Central memory CD8-positive, alpha-beta T cell (primary cell): ENCODE measurements at regions not wholly inside any gene's neighbourhood (a gene's known extent, or its start where the extent isn't known, plus 50 kb on each side); places are given as distances from the start of the nearest gene placed in this dataset.
"Not testable (repeated sequence)": the region's sequence is repeated elsewhere in the genome, so short reads cannot be mapped to it uniquely, and the experiment has no call there.

ENCODE experiments used
- ATAC-seq: fragments of 150-1000 bp; cut with Tn5 transposase; replicated peaks from 2 replicates; pipeline ENCODE4 v1.10.0; 2022; ENCODE audit warnings: mild to moderate bottlenecking, moderate FRiP score, moderate number of reproducible peaks; ENCODE audit not compliant: poor library complexity, severe bottlenecking; ENCODE audit errors: extremely low read depth
- DNase-seq, 2 donors: peaks; one replicate each; pipeline ENCODE4 v3.0.0; 2021; ENCODE audit warnings: low spot score in 2 of 2
- H3K27ac Mint-ChIP-seq: one replicate; pipeline ENCODE4 v1.8.0; 2022; ENCODE audit warnings: low read depth, mild to moderate bottlenecking, moderate library complexity, mixed read lengths
- H3K27me3 Mint-ChIP-seq: one replicate; pipeline ENCODE4 v1.8.0; 2022; ENCODE audit warnings: mixed read lengths
- H3K36me3 Mint-ChIP-seq: one replicate; pipeline ENCODE4 v1.8.0; 2022; ENCODE audit warnings: mild to moderate bottlenecking, moderate library complexity, mixed read lengths; ENCODE audit not compliant: insufficient read depth
- H3K4me1 Mint-ChIP-seq: one replicate; pipeline ENCODE4 v1.8.0; 2022; ENCODE audit warnings: mixed read lengths
- H3K4me3 Mint-ChIP-seq: one replicate; pipeline ENCODE4 v1.8.0; 2022; ENCODE audit warnings: mild to moderate bottlenecking, moderate library complexity, mixed read lengths
- H3K9me3 Mint-ChIP-seq: one replicate; pipeline ENCODE4 v1.8.0; 2022; ENCODE audit warnings: mixed read lengths

DNA sequence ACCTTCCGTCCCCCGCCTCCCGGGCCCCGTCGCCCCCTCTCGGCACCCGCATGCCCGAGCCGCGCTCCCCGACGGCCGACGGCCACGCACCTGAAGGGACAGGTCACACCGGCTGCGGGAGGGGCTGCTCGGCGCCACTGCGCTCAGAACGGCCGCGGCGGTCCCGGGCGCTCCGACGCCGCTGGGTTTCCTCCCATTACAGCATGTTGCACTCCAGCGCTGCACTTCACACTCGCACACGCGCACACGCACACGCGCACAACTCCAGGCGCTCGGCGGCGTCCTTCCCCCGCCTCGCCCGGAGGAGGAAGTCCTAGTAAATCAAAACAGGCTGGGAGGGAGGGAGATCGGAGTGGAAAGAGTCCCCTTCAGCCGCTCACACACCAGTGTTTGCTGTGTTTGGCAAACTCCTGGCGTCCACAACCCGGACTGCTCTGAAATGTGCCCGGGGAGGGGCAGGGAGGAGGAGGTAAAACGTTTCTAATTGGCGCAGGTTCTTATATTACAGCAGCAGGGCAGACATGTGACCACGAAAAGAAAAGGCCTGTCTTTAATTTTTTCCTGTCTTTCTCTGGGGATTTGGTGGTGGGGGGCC, 76.7 kb upstream of the VGLL4 start:
- Mint-ChIP-seq H3K9me3 (no peaks in the 10 kb centered on the region), H3K27ac (peak overlapping the region; percentile 87), H3K4me3 (peak overlapping the region; percentile 96), H3K36me3 (peaks cover 12% of the 10 kb centered on the region), H3K4me1 (peaks cover 25% of the 10 kb centered on the region), H3K27me3 (peaks cover 11% of the 10 kb centered on the region)
- DNase-seq (peak; percentile 20 to 25), ATAC-seq (peak; percentile 42)

DNA sequence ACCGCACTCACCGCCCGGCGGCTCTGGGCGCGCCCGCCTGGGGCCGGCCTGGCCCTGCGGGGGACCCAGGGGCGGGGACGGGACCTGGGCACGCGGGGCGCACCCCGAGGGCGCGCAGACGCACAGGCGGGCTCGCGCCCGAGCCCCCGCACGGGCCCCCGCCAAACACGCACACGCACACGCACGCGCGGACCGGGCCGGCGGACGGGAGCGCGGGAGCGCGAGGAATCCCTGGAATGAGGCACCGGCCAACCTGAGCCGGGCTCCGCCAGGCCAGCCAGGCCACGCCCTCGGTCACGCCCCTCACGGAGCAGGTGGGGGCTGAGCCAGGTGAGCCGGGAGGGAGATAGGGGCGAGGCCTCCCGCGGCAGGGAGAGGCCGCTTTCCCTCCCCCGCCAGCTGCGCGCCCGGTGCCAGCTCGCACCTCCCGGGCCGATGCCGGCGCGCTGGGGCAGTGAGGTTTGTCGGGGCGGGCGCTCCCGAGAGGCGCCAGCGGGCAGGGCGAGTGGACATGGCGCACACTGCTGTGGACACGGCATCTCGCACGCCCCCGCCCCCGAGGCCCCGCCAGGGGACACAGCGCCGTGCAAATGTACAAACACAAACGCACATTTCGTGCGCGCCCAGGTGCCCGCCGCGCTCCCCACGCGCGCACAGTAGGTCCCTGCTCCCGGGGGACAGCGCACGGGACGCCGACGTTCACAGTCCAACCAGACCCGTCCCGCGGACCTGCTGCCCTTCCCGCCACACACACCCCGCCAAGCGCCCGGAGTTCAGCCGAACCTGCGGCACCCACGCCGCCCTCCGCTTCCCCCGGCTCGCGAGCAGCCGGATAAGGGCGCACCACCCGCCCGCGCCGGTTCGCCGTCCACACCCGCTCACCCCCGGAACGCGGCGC, 75.9 kb upstream of the VGLL4 start:
- Mint-ChIP-seq H3K4me1 (peaks cover 18% of the 10 kb centered on the region), H3K36me3 (peaks cover 11% of the 10 kb centered on the region), H3K27ac (peak overlapping the region; percentile 87), H3K9me3 (no peaks in the 10 kb centered on the region), H3K27me3 (peaks cover 4% of the 10 kb centered on the region), H3K4me3 (peak overlapping the region; percentile 96)
- ATAC-seq (peak; percentile 56), DNase-seq (peak; percentile 52 to 53)

DNA sequence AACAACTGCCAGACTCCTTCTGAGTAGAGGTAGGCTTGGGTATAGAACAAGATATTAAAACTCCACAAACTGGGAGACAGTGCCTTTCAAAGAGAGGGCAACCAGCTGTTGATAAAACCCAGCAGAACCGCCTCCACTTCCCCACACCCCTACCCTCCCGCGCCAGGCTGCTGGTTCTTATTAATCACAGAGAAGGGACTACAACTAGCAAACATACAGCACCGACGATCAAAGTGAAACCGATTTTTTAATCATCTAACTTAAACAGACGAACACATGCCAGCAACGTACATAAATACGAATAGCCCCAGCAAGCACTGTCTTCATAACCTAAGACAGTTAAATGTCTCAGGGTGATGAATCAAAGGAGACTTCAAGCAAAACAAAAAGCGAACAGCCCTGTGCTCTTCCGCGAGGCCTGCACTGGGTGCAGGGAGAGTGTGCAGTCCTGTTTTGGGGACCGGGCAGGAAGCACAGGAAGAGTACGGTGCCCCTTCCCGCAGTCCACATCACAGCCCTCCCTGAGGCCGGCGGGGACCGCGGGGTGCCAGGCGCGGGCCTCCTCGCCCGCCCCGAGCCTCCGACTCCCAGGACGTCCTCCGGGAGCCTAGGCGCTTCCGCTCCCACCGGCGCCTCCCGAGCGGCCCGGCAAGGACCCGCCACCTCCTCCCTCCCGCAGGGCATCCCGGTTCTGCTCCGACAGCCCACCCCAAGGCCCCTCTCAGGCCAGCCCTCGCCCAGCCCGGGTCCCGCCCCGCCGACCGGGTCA, 75.1 kb upstream of the VGLL4 start:
- peaks cover 15% of the 10 kb centered on the region for H3K4me1 Mint-ChIP-seq
- H3K27me3 Mint-ChIP-seq = no peaks in the 10 kb centered on the region
- DNase-seq (peak; percentile 9 to 13), ATAC-seq (peak; percentile 29)
- peak overlapping the region; percentile 86 for H3K27ac Mint-ChIP-seq
- peaks cover 11% of the 10 kb centered on the region for H3K36me3 Mint-ChIP-seq
- no peaks in the 10 kb centered on the region for H3K9me3 Mint-ChIP-seq
- H3K4me3 Mint-ChIP-seq = peak overlapping the region; percentile 96

DNA sequence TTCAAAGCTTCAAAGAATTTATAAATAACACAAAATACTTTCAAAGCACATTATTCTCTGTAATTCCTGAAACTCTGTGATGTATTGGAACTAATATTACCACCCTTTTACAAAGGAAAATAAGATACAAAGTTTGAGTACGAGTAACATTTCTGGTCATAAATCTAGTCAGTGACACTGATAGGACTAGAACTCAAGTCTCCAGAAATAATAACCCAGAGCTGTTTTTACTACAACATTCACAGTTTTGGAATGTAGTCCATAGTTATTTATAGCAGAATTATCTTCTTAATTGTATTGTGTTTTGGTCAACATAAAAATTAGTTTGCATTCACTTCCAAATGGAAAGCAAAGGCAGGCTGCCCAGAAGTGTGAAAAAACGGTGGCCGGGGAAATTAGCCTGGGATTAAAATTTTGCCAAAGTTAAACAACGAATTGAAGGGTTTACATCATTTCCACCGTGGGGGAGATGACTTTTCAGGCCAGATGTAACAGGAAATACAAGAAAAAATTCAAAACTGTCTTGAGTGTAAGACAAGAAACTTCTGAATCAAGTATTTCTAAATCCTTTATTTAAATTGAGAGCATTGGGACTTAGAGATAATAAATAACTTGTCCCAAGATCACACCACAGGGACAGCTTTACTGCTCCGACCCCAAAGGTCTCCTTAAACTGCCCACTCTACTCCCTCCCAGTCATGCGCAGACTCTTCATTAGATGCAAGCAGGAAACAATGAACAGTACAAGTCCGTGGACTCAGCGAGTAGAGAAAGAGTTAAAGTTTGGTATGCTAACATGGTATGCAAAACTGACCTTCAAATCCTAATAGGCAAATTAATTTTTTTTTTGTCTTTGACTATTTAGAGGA, 74.3 kb upstream of the VGLL4 start:
- DNase-seq (no peak), ATAC-seq (no peak)
- Mint-ChIP-seq H3K27ac (peak overlapping the region; percentile 86), H3K36me3 (peaks cover 11% of the 10 kb centered on the region), H3K4me1 (peaks cover 15% of the 10 kb centered on the region), H3K9me3 (no peaks in the 10 kb centered on the region), H3K4me3 (peak overlapping the region; percentile 96), H3K27me3 (no peaks in the 10 kb centered on the region)

DNA sequence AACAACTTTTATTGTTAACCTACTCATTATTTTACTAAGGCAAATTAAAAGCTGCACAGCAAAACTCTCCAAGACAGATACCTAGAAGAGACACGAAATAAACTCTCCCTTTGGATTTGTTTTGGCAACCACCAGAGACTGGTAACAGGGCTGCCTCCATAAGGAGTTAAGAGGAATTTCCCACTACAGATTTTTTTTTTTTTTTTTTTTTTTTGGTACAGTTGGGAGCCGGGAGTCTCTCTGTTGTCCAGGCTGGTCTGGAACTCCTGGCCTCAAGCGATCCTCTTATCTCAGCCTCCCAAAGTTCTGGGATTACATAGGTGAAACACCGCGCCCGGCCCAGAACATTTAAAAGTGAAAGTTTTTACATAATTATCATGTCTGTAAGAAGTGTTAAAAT, 73.6 kb upstream of the VGLL4 start:
- DNase-seq (no peak), ATAC-seq (no peak)
- H3K9me3 Mint-ChIP-seq = no peaks in the 10 kb centered on the region
- H3K27ac Mint-ChIP-seq = no peak overlapping the region
- peaks cover 19% of the 10 kb centered on the region for H3K4me1 Mint-ChIP-seq
- no peaks in the 10 kb centered on the region for H3K27me3 Mint-ChIP-seq
- H3K4me3 Mint-ChIP-seq = no peak overlapping the region
- peaks cover 11% of the 10 kb centered on the region for H3K36me3 Mint-ChIP-seq

DNA sequence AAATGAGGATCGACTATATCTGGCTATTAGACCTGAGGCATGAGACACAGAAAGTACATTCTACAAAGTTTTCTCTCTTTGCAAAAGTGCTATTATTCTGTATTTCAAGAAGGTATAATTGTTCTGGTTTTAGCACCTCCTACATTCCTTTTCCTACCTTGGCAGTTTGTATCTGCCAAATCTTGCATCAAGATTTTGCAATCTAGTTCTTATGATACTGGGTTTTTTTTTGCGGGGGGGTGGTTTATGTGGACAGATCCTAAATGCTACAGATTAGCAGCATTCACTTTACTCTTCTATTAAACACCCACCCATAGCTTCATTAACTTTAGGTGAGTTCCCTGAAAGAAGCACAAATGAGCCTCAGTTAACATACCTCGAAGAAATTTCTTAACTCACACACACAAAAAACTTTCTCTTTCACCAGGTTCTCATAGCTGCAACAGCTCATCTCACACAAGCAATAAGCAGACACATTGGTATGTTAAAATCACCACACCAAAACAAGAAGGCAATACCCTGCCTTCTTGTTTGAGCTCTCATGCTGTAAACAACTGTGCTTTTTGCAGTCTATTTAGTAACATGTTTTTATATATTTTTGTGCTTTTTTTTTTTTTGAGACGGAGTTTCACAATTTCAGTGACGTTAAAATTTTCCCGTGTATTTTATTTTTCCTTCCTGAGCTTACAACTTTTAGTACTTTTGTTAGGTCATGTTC, 73.0 kb upstream of the VGLL4 start:
- DNase-seq = no peak
- H3K9me3 Mint-ChIP-seq = no peaks in the 10 kb centered on the region
- H3K27ac Mint-ChIP-seq = no peak overlapping the region
- ATAC-seq = no peak
- no peaks in the 10 kb centered on the region for H3K27me3 Mint-ChIP-seq
- no peak overlapping the region for H3K4me3 Mint-ChIP-seq
- peaks cover 24% of the 10 kb centered on the region for H3K4me1 Mint-ChIP-seq
- H3K36me3 Mint-ChIP-seq = peaks cover 11% of the 10 kb centered on the region

DNA sequence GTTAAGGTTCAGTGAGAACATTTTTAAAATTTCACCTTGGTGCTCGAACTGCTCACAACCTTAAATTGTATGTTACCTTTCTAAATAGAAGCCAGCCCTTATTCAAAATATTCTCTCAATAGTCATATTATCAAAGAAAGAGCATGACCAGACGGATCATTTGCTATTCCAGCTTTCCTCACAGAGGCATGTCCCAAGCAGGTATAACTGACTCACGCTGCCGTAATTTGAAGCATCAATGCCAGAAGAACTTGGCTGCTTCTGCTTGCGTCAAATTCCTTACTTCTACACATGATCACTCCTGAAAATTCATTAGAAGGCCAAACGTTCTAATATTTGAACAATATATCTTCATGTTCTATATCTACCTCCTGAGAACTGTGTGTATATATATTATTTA, 69.5 kb upstream of the VGLL4 start:
- no peak for DNase-seq

DNA sequence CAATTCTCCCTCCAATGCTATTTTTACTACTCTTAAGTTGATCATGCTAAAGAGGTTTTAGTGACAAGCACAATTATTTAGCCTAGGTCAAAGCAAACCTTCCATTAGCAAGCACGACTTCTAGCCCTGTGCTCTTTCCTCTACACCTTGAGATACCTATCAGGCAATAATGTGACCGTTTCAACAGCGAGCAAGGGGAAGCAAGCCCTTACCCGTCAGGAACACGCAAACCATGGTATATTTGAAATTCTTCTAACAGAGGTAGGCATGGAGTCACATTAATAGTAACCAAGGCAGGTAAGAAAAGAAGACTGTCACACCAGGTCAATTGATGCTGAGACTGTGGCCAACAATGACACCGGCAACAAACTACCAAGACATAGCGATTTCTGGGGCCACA, 68.9 kb upstream of the VGLL4 start:
- Mint-ChIP-seq H3K4me1 (peaks cover 10% of the 10 kb centered on the region), H3K4me3 (no peak overlapping the region), H3K36me3 (no peaks in the 10 kb centered on the region), H3K27me3 (no peaks in the 10 kb centered on the region), H3K27ac (no peak overlapping the region), H3K9me3 (peaks cover 7% of the 10 kb centered on the region)
- DNase-seq = no peak
- no peak for ATAC-seq

More for the DNA sequence above, 69.5 kb upstream of the VGLL4 start:
- H3K27me3 Mint-ChIP-seq = no peaks in the 10 kb centered on the region
- peaks cover 13% of the 10 kb centered on the region for H3K4me1 Mint-ChIP-seq
- H3K27ac Mint-ChIP-seq = no peak overlapping the region
- ATAC-seq = no peak
- H3K36me3 Mint-ChIP-seq = peaks cover under 1% of the 10 kb centered on the region
- peaks cover 7% of the 10 kb centered on the region for H3K9me3 Mint-ChIP-seq
- H3K4me3 Mint-ChIP-seq = no peak overlapping the region

DNA sequence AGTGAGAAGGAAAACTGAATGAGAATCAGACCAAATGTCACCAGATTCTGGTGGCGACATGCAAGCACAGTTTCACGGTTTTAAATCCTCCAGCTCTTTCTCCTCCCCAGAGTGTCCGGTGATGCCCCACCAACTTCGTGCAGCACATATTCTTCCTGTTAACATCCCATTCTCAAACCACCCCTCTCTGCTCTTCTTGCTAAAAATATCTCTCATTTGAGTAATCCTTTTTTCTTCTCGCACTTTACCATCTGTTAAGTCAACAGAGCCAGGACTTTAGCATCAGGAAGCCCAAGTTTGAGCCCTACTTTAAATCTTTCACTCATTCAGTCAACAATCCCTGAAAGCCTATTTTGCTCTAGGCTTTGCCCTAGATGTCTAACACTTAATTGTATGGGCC, 68.2 kb upstream of the VGLL4 start:
- Mint-ChIP-seq H3K4me1 (peaks cover 10% of the 10 kb centered on the region), H3K36me3 (no peaks in the 10 kb centered on the region), H3K27me3 (no peaks in the 10 kb centered on the region), H3K4me3 (no peak overlapping the region), H3K27ac (no peak overlapping the region), H3K9me3 (peaks cover 7% of the 10 kb centered on the region)
- no peak for ATAC-seq
- no peak for DNase-seq

DNA sequence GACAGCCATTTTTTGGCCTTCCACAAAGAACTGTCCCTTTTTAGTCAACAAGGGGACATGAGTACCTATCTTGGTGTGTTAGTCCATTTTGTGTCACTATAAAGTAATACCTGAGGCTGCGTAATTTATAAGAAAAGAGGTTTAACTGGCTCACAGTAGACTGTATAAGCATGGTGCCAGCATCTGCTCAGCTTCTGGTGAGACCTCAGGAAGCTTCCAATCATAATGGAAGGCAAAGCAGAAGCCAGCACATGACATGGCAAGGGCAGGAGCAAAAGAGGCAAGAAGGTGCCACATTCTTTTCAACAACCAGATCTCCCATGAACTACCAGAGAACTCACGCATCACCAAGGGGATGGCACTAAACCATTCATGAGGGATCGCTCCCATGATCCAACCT, 66.1 kb upstream of the VGLL4 start:
- DNase-seq (no peak), ATAC-seq (no peak)
- no peak overlapping the region for H3K4me3 Mint-ChIP-seq
- H3K9me3 Mint-ChIP-seq = peaks cover 7% of the 10 kb centered on the region
- H3K36me3 Mint-ChIP-seq = no peaks in the 10 kb centered on the region
- peaks cover 14% of the 10 kb centered on the region for H3K4me1 Mint-ChIP-seq
- no peak overlapping the region for H3K27ac Mint-ChIP-seq
- H3K27me3 Mint-ChIP-seq = no peaks in the 10 kb centered on the region

DNA sequence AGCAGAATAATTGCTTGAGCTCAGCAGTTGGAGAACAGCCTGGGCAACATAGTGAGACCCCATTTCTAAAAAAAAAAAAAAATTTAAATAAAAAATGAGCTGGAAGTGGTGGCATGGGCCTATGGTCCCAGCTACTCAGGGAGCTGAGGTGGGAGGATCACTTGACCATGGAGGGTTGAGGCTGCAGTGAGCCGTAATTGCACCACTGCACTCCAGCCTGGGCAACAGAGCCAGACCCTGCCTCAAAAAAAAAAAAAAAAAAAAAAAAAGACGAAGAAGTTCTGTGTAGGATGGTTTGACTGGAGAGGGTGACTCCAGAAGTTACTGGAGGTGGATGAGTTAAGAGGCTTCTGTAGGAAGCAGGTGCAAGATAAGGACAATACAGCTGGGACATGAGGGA, 63.4 kb upstream of the VGLL4 start:
- DNase-seq, H3K27me3 Mint-ChIP-seq, H3K4me3 Mint-ChIP-seq, H3K9me3 Mint-ChIP-seq, ATAC-seq, H3K36me3 Mint-ChIP-seq: not testable (repeated sequence)
- Mint-ChIP-seq H3K4me1 (peaks cover 11% of the 10 kb centered on the region), H3K27ac (peak overlapping the region; percentile 4)
